Epithelial cell of proximal tubule (primary cell): ENCODE measurements at regions not wholly inside any gene's neighbourhood (a gene's known extent, or its start where the extent isn't known, plus 50 kb on each side); places are given as distances from the start of the nearest gene placed in this dataset.

Experiments
- DNase-seq: peaks from one replicate; pipeline ENCODE4 v3.0.0-alpha.2; 2011; ENCODE audit warnings: low read depth
- H3K4me3 ChIP-seq: 2 replicates; pipeline ENCODE4 v1.5.1; 2011; ENCODE audit warnings: low read depth, mild to moderate bottlenecking, low read length
- TF ChIP-seq, protein P1 (sequence below): conservative IDR thresholded peaks from 2 replicates; pipeline ENCODE4 v1.5.1; 2012; ENCODE audit warnings: low read depth, mild to moderate bottlenecking, low read length

DNA sequence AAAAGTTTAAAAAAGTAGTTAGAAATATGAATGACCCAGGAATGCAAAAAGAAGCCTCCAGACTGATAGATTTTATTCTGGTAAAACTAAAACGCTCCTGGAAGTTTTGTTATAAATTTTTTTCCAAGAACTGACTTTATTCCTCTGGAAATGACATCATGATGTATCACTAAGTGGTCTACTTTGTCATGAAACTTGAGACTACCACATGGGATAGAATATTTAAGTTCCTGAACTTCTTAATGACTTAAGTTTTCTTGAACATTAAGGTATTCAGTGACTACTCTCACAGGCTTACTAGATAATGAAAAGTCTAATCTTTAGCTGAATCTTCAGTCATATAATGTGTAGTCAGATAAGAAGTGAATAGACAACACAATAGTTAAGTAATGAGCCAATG is 842.2 kb downstream of the USP25 start:
- no peak for DNase-seq

DNA sequence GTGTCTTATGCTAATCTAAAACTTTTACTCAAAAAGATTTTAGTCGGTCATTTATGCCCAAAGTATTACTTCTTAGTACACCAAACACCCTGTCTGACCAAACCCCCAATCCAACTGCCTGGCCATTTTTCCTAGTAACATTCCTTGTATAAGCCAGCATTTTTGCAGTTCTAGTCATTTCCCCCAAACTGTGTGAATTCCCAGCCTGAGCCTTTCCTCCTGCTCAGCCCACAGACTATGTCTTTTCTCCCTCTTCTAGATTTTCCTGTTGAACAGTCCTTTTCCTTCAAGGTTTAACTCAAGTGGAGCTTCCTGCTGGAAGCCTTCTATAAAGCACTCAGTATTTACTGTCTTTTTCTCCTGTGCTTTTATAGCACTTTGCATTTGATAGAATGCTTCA is 843.8 kb downstream of the USP25 start:
- H3K4me3 ChIP-seq, result no peak overlapping the region
- TF ChIP-seq, protein P1, sequence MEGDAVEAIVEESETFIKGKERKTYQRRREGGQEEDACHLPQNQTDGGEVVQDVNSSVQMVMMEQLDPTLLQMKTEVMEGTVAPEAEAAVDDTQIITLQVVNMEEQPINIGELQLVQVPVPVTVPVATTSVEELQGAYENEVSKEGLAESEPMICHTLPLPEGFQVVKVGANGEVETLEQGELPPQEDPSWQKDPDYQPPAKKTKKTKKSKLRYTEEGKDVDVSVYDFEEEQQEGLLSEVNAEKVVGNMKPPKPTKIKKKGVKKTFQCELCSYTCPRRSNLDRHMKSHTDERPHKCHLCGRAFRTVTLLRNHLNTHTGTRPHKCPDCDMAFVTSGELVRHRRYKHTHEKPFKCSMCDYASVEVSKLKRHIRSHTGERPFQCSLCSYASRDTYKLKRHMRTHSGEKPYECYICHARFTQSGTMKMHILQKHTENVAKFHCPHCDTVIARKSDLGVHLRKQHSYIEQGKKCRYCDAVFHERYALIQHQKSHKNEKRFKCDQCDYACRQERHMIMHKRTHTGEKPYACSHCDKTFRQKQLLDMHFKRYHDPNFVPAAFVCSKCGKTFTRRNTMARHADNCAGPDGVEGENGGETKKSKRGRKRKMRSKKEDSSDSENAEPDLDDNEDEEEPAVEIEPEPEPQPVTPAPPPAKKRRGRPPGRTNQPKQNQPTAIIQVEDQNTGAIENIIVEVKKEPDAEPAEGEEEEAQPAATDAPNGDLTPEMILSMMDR, result no peak
- DNase-seq, result no peak

More for the DNA sequence above, 842.2 kb downstream of the USP25 start:
- TF ChIP-seq, protein P1, result no peak
- no peak overlapping the region for H3K4me3 ChIP-seq

DNA sequence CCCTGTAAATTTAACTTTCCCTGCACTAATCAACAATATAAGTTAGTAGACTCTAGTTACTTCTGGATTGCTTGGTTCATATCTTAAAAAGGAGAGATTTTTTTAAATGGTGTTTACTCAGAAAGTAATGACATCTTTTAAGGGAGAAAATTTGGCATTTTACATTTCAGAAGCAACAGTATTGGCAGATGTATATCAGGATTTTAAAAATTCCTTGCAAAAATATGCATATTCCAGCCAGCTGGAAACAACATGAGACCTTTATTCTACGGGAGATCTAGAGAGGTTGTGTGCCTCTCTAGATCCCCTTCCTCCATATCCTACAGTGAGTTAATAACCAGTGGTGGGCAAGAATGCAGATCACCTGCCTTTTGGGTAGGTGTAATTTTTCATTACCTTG is 848.2 kb downstream of the USP25 start:
- DNase-seq, result no peak
- TF ChIP-seq, protein P1, result no peak
- H3K4me3 ChIP-seq, result no peak overlapping the region

DNA sequence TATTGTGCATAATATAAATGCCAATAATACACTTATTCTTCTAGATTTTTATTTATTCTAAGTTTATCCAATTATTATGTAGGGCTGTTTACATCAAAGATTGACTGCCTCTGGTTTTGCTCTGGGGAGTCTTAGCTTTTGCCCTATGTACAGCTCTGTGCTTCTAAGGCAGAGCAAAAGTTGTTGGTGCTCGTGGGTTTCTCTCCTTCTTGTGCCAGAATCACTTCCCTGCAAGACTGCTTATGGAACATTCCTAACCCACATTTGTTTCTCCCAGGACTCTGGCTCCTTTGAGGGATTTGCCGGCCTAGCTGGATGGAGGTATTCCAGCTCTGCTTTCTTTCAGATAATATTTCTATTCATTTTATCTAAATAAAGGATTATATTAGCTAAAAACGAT is 849.1 kb downstream of the USP25 start:
- DNase-seq, result no peak
- TF ChIP-seq, protein P1, result no peak
- no peak overlapping the region for H3K4me3 ChIP-seq

GRCh38 chr21:16579538-16579937 is 849.8 kb downstream of the USP25 start:
- H3K4me3 ChIP-seq, result no peak overlapping the region
- no peak for DNase-seq
- TF ChIP-seq, protein P1, result no peak

DNA sequence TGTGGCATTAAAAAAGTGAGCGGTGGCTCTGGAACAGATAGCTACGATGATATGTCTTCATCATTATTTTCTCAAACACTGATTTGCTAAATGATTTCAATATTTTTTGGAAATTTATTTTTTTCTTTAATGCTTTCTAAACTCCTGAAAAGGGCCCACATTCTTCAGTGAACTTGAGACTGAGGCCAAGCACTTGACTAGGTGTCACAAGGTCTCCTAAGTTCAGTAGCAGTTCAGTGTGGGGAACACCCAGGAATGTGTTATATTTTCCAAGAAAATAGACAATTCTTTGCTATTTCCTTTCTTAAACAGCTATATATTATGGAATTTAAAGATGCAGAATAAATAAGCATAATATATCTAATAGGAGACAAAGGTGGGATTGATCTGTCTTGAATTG is 850.9 kb downstream of the USP25 start:
- DNase-seq, result no peak
- TF ChIP-seq, protein P1, result no peak
- no peak overlapping the region for H3K4me3 ChIP-seq

GRCh38 chr21:16583556-16583955 is 853.8 kb downstream of the USP25 start:
- no peak overlapping the region for H3K4me3 ChIP-seq
- DNase-seq, result no peak
- TF ChIP-seq, protein P1, result no peak
